ACC112 (cell line): ENCODE measurements at regions not wholly inside any gene's neighbourhood (a gene's known extent, or its start where the extent isn't known, plus 50 kb on each side); places are given as distances from the start of the nearest gene placed in this dataset.

Experiments used
- H2AFZ ChIP-seq: fragments of 200-600 bp; sonication (generic); one replicate; pipeline ENCODE4 v1.6.0; 2017; ENCODE audit warnings: antibody characterized with exemption, low read length; ENCODE audit not compliant: unreplicated experiment
- H3K27ac ChIP-seq: fragments of 200-600 bp; sonication (generic); 2 replicates; pipeline ENCODE4 v1.5.1; 2014; ENCODE audit warnings: low read depth, mild to moderate bottlenecking, antibody characterized with exemption, low read length, moderate library complexity
- H3K27me3 ChIP-seq: fragments of 200-600 bp; sonication (generic); 2 replicates; pipeline ENCODE4 v1.6.1; 2014; ENCODE audit warnings: mild to moderate bottlenecking, antibody characterized with exemption, low read length, moderate library complexity, mixed read lengths; ENCODE audit not compliant: insufficient read depth
- H3K36me3 ChIP-seq: fragments of 200-600 bp; sonication (generic); 2 replicates; pipeline ENCODE4 v1.6.1; 2016; ENCODE audit warnings: mild to moderate bottlenecking, antibody characterized with exemption, low read length, moderate library complexity, mixed read lengths; ENCODE audit not compliant: insufficient read depth
- H3K4me1 ChIP-seq: fragments of 200-600 bp; sonication (generic); one replicate; pipeline ENCODE4 v1.6.1; 2016; ENCODE audit warnings: low read length, mixed read lengths; ENCODE audit not compliant: insufficient read depth, unreplicated experiment, control insufficient read depth
- H3K4me3 ChIP-seq: fragments of 200-600 bp; sonication (generic); 2 replicates; pipeline ENCODE4 v1.5.1; 2014; ENCODE audit warnings: mild to moderate bottlenecking, low read depth, low read length
- H3K79me2 ChIP-seq: fragments of 200-600 bp; sonication (generic); one replicate; pipeline ENCODE4 v1.6.0; 2016; ENCODE audit warnings: low read length; ENCODE audit not compliant: control insufficient read depth, unreplicated experiment, insufficient read depth

DNA sequence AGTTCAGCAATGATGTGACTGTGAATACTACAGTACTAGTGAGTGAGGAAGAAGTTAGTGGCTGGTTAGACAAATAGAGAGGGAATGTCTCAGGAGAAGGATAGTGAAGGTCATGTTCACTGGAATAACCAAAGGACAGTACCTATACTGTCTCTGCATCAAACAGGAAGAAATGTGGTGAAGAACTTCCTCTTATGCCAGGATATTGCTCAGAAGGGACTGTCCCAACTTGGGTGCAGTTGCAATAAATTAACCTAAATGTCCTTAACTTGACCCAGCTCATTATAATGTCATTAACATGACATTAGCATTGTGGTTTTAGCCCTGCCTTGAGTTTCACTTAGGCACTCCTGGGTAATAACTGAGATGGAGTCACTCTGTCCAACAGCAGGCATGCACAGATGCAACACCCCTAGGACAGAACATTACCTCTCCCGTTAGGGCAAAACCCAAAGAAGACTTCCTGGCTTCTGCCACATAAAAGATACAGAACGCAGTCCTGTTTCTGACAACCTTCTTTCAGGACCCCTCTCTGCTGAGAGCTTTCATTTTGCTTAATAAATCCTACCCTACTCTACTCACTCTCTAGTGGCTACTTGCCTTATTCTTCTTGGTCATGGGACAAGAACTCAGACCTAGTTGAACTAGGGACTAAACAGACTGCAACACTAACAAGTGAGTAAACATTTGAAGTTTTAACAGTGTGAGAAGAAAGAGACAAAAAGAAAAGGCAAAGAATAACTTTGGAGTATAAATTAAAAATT lies 1591.6 kb upstream of the MIR17HG start:
- Histone ChIP-seq H3K27me3 (no peaks in the 10 kb centered on the region), H3K27ac (no peak overlapping the region), H2AFZ (no peak overlapping the region)

DNA sequence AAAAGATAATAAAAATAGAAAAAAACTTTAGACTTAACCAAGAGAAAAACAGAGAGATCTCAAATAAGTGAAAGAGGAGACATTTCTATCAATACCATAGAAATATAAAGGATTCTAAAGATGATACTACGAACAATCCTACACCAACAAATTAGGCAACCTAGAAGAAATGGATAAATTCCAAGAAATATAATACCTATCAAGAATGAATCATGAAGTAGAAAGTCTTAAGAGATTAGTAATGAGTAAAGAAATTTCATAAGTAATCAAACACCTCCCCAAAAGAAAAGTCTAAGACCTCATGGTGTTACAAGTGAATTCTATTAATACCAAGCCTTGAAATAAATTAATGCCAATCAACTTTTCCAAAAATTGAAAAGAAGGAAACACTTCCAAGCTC lies 1584.5 kb upstream of the MIR17HG start:
- H3K27ac ChIP-seq: no peak overlapping the region
- no peak overlapping the region for H3K4me3 ChIP-seq
- no peaks in the 10 kb centered on the region for H3K27me3 ChIP-seq
- no peaks in the 10 kb centered on the region for H3K36me3 ChIP-seq
- peaks cover 4% of the 10 kb centered on the region for H3K4me1 ChIP-seq
- H3K79me2 ChIP-seq: no peaks in the 10 kb centered on the region
- H2AFZ ChIP-seq: no peak overlapping the region

More for the DNA sequence above, 1591.6 kb upstream of the MIR17HG start:
- Histone ChIP-seq H3K4me1 (no peaks in the 10 kb centered on the region), H3K36me3 (no peaks in the 10 kb centered on the region), H3K4me3 (no peak overlapping the region), H3K79me2 (no peaks in the 10 kb centered on the region)

- Histone ChIP-seq H3K4me1 (no peaks in the 10 kb centered on the region), H3K79me2 (no peaks in the 10 kb centered on the region), H3K36me3 (no peaks in the 10 kb centered on the region), H3K4me3 (no peak overlapping the region), H2AFZ (no peak overlapping the region), H3K27me3 (no peaks in the 10 kb centered on the region), H3K27ac (no peak overlapping the region)
Observed at GRCh38 chr13:89783221-89783755, 1564.2 kb upstream of the MIR17HG start.

DNA sequence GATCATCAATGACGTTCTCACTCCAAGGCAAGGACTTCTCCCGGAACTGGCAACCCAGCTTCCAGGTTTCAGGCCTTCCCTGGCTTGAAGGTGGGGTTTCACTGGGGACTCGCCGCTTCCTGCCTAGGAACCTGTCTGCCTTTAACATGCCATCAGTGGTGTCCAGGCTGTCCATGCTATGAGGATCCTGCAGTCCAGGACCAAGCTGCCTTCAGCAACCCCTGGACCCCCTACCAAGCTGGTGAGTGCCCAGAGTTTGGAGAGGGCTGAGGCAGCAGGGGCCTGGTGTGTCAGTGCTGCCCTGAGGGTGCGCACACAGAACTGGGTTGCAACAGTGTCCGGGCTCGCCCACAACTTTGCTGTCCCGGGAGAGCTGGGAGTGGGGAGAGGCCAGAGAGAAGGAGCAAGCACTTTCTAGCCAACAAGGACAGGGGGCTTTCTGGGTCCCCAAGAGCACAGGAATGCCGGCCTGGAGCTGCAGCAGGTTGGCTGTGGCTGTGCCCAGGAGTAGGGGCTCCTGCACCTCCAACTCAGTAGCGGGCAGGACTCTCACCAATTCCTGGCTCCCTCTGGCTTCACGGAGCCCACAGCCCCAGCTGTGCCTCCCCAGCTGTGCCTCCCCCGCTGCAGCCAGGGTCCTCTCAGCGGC lies 1563.2 kb upstream of the MIR17HG start:
- no peak overlapping the region for H2AFZ ChIP-seq
- H3K4me1 ChIP-seq: no peaks in the 10 kb centered on the region
- no peak overlapping the region for H3K27ac ChIP-seq
- no peak overlapping the region for H3K4me3 ChIP-seq
- H3K79me2 ChIP-seq: no peaks in the 10 kb centered on the region
- H3K36me3 ChIP-seq: no peaks in the 10 kb centered on the region
- H3K27me3 ChIP-seq: no peaks in the 10 kb centered on the region

GRCh38 chr13:89786531-89786930 lies 1561.0 kb upstream of the MIR17HG start:
- H3K79me2 ChIP-seq: no peaks in the 10 kb centered on the region
- H3K4me1 ChIP-seq: no peaks in the 10 kb centered on the region
- no peaks in the 10 kb centered on the region for H3K36me3 ChIP-seq
- no peaks in the 10 kb centered on the region for H3K27me3 ChIP-seq
- no peak overlapping the region for H3K27ac ChIP-seq
- no peak overlapping the region for H2AFZ ChIP-seq
- no peak overlapping the region for H3K4me3 ChIP-seq

- Histone ChIP-seq H3K27me3 (no peaks in the 10 kb centered on the region), H3K27ac (no peak overlapping the region), H3K4me1 (no peaks in the 10 kb centered on the region), H2AFZ (no peak overlapping the region), H3K4me3 (no peak overlapping the region), H3K36me3 (no peaks in the 10 kb centered on the region), H3K79me2 (no peaks in the 10 kb centered on the region)
Observed at GRCh38 chr13:89790696-89791095, 1556.8 kb upstream of the MIR17HG start.

DNA sequence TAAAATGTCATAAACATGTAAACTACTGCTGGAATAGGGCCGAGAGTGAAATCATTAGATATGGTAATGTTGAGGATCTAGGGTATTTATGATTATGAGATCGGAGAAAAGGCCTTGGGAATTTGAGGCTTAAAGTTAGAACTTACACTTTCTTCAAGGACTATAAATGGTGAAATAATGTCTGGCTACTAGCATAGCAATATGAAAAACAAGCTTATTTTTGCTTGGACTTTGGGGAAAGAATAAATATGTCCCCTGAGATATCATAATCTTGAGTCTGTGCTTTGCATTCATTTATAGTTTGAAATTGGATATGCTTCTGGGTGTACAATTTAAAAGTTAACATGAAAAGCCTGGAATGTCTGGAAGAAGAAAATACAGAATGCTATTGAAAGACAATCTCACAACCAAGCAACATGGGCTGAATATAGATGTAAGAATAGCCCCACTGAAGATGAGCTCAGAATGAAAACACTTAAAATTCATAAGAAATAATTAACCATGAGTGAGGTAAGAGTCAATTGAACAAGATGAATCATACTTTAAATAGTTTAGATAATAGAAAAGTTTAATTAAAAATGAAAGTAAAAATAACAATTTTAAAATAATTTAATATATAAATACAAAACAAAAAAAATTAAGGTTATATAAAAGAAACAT lies 1555.4 kb upstream of the MIR17HG start:
- no peak overlapping the region for H3K27ac ChIP-seq
- H3K4me3 ChIP-seq: no peak overlapping the region
- H3K36me3 ChIP-seq: no peaks in the 10 kb centered on the region
- no peak overlapping the region for H2AFZ ChIP-seq
- no peaks in the 10 kb centered on the region for H3K79me2 ChIP-seq
- H3K4me1 ChIP-seq: no peaks in the 10 kb centered on the region
- H3K27me3 ChIP-seq: no peaks in the 10 kb centered on the region

GRCh38 chr13:89796196-89796595 lies 1551.3 kb upstream of the MIR17HG start:
- H2AFZ ChIP-seq: peak overlapping the region; percentile 4
- no peaks in the 10 kb centered on the region for H3K27me3 ChIP-seq
- H3K27ac ChIP-seq: no peak overlapping the region
- no peaks in the 10 kb centered on the region for H3K79me2 ChIP-seq
- no peak overlapping the region for H3K4me3 ChIP-seq
- H3K36me3 ChIP-seq: no peaks in the 10 kb centered on the region
- H3K4me1 ChIP-seq: no peaks in the 10 kb centered on the region

DNA sequence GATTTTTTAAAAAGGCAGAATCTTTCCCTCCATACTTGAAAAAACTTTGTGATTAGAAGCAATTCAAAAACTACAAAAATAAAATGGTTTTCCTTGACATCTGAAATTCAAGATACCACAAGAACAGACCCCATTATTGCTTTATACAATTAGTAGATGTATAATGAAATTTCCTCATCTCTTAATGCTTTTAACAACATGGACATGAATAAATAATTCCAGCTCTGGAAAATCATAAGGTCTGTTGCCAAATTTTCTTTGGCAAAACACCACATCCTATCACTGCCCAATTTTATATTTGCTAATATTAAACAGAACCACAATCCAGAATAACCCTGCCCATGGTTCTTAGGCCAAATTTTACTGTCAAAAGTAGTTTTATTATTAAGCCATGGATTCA lies 1543.6 kb upstream of the MIR17HG start:
- Histone ChIP-seq H3K4me3 (no peak overlapping the region), H3K79me2 (no peaks in the 10 kb centered on the region), H3K36me3 (no peaks in the 10 kb centered on the region), H3K27ac (no peak overlapping the region), H2AFZ (no peak overlapping the region), H3K4me1 (no peaks in the 10 kb centered on the region), H3K27me3 (no peaks in the 10 kb centered on the region)

GRCh38 chr13:89806594-89806993 lies 1540.9 kb upstream of the MIR17HG start:
- no peak overlapping the region for H3K27ac ChIP-seq
- no peaks in the 10 kb centered on the region for H3K79me2 ChIP-seq
- no peak overlapping the region for H3K4me3 ChIP-seq
- no peaks in the 10 kb centered on the region for H3K4me1 ChIP-seq
- H3K36me3 ChIP-seq: no peaks in the 10 kb centered on the region
- no peaks in the 10 kb centered on the region for H3K27me3 ChIP-seq
- H2AFZ ChIP-seq: no peak overlapping the region
